Gastrocnemius medialis (tissue), 4 donors: ENCODE measurements at regions not wholly inside any gene's neighbourhood (a gene's known extent, or its start where the extent isn't known, plus 50 kb on each side); places are given as distances from the start of the nearest gene placed in this dataset.

ENCODE experiments used
- POLR2A ChIP-seq, 2 donors: fragments of 450-650 bp; IDR thresholded peaks; one replicate each; pipeline ENCODE4 v1.6.1; 2017; ENCODE audit warnings: antibody characterized with exemption in 2 of 2, mild to moderate bottlenecking in 2 of 2, moderate library complexity in 2 of 2
- TF ChIP-seq, protein P1 (sequence below), 5 experiments: fragments of 450-650 bp in 3 of 5; fragments of 200-600 bp in 2 of 5; sonication (generic) in 2 of 5; IDR thresholded peaks in 4 of 5; conservative IDR thresholded peaks in 1 of 5; 1 replicate in 4 of 5; 2 replicates in 1 of 5; pipeline ENCODE4 v1.5.1; 2016 to 2019; ENCODE audit warnings: antibody characterized with exemption in 5 of 5, mild to moderate bottlenecking in 3 of 5, moderate library complexity in 3 of 5

DNA sequence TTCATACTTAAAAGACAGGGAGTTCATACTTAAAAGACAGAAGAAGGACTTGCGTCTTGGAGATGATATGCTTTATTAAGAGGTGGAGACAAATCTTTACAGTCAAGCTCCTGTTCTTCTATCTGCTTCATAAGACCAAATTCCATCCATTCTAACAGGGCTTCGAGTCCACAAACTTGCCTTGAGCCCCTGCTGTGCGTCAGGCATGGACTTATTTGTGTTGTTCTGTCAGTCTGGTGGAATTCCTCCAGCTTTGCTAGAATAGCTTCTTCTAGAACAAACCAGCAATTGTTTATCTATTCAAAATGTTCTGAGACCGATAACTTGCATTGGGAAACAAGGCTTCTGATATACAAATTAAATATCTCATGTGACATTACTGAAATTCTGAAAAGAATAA is 73.9 kb upstream of the SOX11 start:
- TF ChIP-seq, protein P1, sequence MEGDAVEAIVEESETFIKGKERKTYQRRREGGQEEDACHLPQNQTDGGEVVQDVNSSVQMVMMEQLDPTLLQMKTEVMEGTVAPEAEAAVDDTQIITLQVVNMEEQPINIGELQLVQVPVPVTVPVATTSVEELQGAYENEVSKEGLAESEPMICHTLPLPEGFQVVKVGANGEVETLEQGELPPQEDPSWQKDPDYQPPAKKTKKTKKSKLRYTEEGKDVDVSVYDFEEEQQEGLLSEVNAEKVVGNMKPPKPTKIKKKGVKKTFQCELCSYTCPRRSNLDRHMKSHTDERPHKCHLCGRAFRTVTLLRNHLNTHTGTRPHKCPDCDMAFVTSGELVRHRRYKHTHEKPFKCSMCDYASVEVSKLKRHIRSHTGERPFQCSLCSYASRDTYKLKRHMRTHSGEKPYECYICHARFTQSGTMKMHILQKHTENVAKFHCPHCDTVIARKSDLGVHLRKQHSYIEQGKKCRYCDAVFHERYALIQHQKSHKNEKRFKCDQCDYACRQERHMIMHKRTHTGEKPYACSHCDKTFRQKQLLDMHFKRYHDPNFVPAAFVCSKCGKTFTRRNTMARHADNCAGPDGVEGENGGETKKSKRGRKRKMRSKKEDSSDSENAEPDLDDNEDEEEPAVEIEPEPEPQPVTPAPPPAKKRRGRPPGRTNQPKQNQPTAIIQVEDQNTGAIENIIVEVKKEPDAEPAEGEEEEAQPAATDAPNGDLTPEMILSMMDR (IDR thresholded peaks at IDR 0.05 in 4 of 5, conservative IDR thresholded peaks at IDR 0.05 in 1 of 5), result no peak
- TF ChIP-seq POLR2A (IDR thresholded peaks at IDR 0.05), result no peak
